HG03342 (cell line): ENCODE measurements at regions not wholly inside any gene's neighbourhood (a gene's known extent, or its start where the extent isn't known, plus 50 kb on each side); places are given as distances from the start of the nearest gene placed in this dataset.
"Not testable (repeated sequence)": the region's sequence is repeated elsewhere in the genome, so short reads cannot be mapped to it uniquely, and the experiment has no call there.

ENCODE experiments used
- ATAC-seq: cut with Tn5 transposase; IDR thresholded peaks from one replicate; pipeline ENCODE4 v1.9.1; 2021; ENCODE audit warnings: mild to moderate bottlenecking, moderate library complexity; ENCODE audit not compliant: unreplicated experiment

- ATAC-seq: no peak
These were observed 211.9 kb upstream of the IRX4 start for GRCh38 chr5:2094616-2094995.

DNA sequence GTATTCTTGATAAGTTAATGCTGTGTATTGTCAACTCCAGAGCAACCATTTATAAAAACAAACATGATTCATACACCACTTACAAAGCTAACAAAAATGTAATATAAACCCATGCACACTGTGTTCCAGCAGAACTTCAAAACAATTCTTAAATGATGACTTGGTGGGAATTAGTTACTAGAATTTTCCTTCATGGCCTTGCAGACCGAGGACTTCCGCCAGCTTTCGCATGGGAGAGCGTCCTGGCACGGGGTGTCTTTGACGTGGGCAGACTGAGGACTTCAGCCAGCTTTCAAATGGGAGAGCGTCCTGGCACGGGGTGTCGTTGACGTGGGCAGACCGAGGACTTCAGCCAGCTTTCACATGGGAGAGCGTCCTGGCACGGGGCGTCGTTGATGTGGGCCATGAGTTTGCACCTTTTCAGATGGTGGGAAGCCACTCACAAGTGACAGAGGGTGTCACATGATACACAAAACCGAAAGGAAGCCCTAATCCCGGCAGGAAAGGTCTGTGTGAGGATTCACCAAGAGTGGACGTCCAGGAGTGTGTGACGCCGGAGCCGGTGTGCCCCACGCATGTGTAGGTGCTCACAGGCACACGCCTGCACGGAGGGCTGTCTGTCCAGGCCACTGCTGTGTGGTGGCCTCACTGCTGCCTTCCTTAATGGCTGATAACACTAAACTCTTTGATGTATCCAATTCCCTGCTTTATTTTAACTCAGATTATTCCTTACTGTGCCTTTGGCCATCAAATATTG is 211.3 kb upstream of the IRX4 start:
- ATAC-seq: no peak

DNA sequence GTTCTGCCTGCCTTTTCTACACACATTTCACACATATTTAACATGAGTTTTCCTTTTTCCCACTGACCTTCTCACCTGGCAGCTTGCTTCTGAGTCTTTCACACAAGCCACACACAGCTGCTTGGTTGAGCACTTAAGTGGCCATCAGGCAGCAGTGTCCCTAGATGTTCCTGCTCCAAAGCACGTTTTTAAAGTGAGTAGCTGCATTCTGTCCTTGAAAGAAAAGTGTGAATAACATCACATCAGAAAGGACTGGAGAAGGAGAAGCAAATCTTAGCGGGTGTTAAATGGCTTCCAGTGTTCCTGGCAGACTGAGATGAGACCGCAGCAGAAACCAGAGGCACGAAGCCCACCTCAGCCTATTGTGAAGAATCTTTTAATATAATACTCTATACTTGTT is 209.2 kb upstream of the IRX4 start:
- no peak for ATAC-seq

- no peak for ATAC-seq
These were observed 205.3 kb upstream of the IRX4 start for GRCh38 chr5:2087980-2088379.

GRCh38 chr5:2075365-2075764 is 192.6 kb upstream of the IRX4 start:
- ATAC-seq: no peak

GRCh38 chr5:2071562-2071961 is 188.8 kb upstream of the IRX4 start:
- ATAC-seq: no peak

DNA sequence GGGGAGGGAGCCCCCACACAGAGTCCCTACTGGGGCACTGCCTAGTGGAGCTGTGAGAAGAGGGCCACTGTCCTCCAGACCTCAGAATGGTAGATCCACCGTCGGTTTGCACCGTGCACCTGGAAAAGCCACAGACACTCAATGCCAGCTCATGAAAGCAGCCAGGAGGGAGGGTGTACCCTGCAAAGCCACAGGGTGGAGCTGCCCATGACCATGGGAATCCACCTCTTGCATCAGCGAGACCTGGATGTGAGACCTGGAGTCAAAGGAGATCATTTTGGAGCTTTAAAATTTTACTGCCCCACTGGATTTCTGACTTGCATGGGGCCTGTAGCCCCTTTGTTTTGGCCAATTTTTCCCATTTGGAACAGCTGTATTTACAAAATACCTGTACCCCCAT is 188.1 kb upstream of the IRX4 start:
- not testable (repeated sequence) for ATAC-seq

DNA sequence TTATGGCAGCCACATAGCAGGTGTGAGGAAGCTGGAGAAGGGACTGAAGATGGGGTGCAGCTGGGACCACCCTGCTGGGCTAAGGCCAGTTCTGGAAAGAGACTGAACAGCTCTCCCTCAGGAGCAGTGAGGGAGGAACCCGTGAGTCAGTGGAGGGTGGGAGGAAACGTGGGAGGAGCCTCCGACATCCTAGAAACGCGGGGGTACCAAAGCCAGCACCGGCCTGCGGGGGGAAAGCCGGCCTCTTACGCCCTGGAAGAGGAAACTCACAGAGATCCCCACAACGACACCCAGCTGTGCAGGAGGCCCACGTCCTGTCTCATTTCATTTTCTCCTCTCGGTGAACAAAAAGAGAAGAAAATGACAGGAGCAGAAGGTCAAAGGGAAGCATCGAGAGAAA is 185.8 kb upstream of the IRX4 start:
- no peak for ATAC-seq

- ATAC-seq: no peak
These were observed 183.6 kb upstream of the IRX4 start for GRCh38 chr5:2066373-2066772.

DNA sequence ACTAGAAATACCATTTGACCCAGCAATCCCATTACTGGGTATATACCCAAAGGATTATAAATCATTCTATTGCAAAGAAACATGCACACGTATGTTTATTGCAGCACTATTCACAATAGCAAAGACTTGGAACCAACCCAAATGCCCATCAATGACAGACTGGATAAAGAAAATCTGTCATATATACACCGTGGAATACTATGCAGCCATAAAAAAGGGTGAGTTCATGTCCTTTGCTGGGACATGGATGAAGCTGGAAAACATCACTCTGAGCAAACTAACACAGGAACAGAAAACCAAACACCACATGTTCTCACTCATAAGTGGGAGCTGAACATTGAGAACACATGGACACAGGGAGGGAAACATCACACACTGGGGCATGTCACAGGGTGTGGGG is 180.7 kb upstream of the IRX4 start:
- ATAC-seq: not testable (repeated sequence)

DNA sequence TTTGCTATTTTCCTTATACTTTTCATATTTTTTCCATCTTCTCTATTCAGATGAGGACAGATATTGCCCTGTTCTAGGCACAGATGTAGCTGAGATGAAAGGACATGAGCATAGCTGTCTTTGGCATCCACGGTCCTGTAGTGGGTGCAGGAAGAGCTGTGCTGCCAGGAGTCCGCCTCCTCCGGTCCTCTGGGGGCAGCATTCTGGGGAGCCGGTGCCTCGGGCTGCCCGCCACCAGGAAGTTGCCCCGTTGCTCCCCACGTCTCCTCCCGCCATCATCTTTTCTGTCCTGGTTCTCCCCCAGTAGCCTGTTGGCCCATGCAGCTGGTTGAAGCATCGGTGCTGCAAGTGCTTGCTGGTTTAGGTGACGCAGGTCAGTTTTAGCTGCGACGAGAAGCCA is 170.0 kb upstream of the IRX4 start:
- ATAC-seq: no peak

DNA sequence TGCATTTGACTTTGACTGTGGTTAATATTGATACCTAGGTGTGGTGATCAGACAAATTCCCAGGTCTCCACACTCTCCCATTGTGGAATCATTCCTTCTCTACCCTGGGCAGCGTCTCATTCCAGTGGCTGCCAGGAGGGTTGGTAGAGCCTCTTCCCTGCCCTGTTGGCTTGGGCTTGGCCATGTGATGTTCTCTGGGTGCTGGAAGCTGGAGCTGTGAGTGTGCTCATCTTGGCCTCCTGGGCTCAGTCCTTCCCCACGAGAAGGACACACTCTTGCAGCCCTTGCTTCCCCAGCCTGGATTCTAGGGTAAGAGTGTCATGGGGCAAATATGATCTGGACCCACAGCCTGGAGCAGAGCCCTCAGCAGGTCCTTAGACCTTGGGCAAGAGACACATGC is 167.2 kb upstream of the IRX4 start:
- no peak for ATAC-seq

DNA sequence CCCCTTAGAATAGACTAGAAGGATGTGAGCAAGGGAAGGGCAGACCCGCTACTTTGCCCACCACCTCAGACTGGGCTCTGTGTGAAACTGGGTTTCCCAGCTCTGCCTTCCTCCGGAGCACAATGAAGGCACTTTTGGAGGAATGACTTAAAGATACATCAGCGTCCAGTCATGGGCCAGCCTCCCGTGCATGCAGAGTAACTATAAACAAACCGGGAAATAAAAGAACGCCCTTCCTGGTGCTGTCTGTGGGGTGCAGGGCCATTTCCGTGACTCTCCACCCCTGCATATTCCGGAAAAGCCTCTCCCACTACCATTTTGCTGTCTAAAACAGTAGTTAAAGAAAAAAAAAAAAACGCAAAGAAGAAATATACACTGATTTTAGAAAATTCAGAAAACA is 165.9 kb upstream of the IRX4 start:
- ATAC-seq: no peak

DNA sequence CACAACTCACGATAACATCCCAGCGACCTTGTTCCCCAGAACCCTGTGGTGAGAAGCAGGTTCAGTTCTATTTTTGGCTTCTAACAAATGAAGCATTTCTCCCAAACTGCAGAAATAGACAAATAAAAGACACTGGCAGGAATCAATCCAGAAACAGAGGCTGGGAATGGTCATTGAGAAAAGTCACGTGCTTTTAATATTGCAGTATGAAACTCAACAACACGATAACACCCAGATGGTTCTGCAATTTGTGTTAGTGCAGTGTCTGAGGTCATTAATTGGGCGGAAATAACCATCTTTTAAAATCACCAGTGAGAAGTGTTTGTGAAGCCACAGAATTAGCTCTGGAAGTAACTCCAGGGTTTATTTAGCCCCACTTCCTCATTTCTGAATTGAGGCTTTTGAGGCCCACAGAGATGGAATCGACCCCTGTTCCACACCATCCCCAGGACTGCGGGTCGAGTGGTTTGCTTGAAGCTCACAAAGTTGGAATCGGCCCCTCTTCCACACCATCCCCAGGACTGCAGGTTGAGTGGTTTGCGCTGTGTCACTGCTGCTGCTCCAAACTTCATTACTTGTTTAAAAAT is 164.7 kb upstream of the IRX4 start:
- no peak for ATAC-seq

GRCh38 chr5:2044041-2044440 is 161.3 kb upstream of the IRX4 start:
- ATAC-seq: no peak

DNA sequence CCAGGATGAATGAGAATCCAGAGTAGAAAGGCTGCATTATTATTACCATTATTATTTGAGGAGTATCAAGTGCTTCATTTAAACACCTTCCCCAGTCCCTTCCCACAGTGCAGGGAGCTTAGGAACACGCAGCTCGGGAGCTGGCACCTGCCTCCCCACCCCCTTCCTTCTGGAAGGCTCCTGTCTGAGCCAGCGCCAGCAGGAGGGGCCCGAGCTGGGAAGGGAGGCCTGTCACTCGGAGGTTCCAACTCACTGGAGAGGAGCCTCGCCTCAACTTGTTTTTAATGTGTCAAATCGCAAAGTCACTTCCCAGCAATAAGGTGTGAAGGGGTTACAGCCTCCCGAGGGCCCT is 156.4 kb upstream of the IRX4 start:
- ATAC-seq: no peak

- ATAC-seq: peak; percentile 91
These were observed 155.8 kb upstream of the IRX4 start for GRCh38 chr5:2038321-2039179.

GRCh38 chr5:2036885-2037284 is 154.2 kb upstream of the IRX4 start:
- no peak for ATAC-seq

DNA sequence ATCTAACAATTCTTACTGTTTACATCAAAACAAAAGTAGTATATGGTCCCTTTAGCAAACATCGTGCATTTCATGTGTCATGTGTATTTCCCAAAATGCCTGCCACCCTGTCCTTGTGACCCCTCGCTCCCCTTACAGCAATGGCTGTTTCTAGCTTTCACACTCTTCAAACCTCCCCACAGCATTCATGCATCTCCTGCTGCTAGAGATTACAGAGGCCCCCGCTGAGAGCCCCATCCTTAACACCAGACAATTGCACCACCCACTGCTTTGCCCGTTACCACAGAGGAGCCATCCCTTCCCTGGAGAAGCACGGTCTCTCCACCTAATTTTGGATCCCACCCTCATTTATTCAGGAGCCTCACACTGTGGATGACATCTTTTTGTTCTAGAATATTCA is 149.7 kb upstream of the IRX4 start:
- no peak for ATAC-seq

- ATAC-seq: no peak
These were observed 148.9 kb upstream of the IRX4 start for GRCh38 chr5:2031581-2031980.

- no peak for ATAC-seq
These were observed 147.4 kb upstream of the IRX4 start for GRCh38 chr5:2030131-2030530.

DNA sequence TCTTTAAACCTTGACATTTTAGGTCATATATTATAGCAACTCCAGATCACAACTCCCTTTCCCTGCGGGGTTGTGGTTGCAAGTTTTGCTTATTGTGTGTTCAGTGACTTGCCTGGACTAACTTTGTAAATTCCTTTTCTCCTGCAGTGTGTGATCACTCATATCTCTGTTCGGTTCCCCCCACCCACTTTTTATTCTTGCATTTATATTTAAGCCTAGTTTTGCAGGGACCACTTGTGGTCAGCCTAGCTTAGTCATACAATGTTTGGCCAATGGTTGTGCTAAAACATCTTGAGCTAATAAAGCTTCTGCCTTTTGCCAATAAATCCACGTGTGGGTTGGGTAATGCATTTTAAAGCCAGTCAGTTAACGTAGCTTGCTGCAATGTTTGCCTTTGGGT is 146.5 kb upstream of the IRX4 start:
- ATAC-seq: no peak
